K562 (cell line): ENCODE measurements at regions not wholly inside any gene's neighbourhood (a gene's known extent, or its start where the extent isn't known, plus 50 kb on each side); places are given as distances from the start of the nearest gene placed in this dataset.

Experiments used
- CSDE1 ChIP-seq, 2 experiments: fragments of 450-650 bp; IDR thresholded peaks; 2 replicates each; pipeline ENCODE4 v1.6.1; 2016; ENCODE audit warnings: mild to moderate bottlenecking in 1 of 2
- CXXC5 ChIP-seq: fragments of 250-450 bp; sonication (Bioruptor Pico); IDR thresholded peaks from 2 replicates; pipeline ENCODE4 v1.8.0; 2022; ENCODE audit warnings: inconsistent platforms, mild to moderate bottlenecking, moderate library complexity
- DEAF1 ChIP-seq: fragments of 450-650 bp; formaldehyde crosslinking; IDR thresholded peaks from 2 replicates; pipeline ENCODE4 v1.4.0; 2020; ENCODE audit warnings: mild to moderate bottlenecking, moderate library complexity
- E4F1 ChIP-seq: fragments of 250-450 bp; sonication (Bioruptor Pico); IDR thresholded peaks from 2 replicates; pipeline ENCODE4 v1.5.0; 2021; ENCODE audit warnings: mild to moderate bottlenecking, borderline replicate concordance
- EP300 ChIP-seq: IDR thresholded peaks from 2 replicates; pipeline ENCODE4 v1.6.1; 2012; ENCODE audit warnings: low read length, improper control_type of control experiment
- NFE2L1 ChIP-seq: fragments of 450-650 bp; IDR thresholded peaks from 2 replicates; pipeline ENCODE4 v1.6.1; 2016; ENCODE audit warnings: missing genetic modification characterization, low read depth, mild to moderate bottlenecking, missing compliant biosample characterization, moderate library complexity, borderline replicate concordance
- POLR2A ChIP-seq: fragments of 450-650 bp; conservative IDR thresholded peaks from 2 replicates; pipeline ENCODE4 v1.6.1; 2016
- RBBP5 ChIP-seq: fragments of 200-600 bp; sonication (generic); IDR thresholded peaks from 2 replicates; pipeline ENCODE4 v1.6.1; 2012; ENCODE audit warnings: borderline replicate concordance, mild to moderate bottlenecking, low read length, control low read depth, inconsistent platforms; ENCODE audit not compliant: insufficient read depth, poor library complexity, severe bottlenecking
- ZBTB40 ChIP-seq, 2 experiments: fragments of 450-650 bp in 1 of 2; sonication (generic) in 1 of 2; formaldehyde crosslinking in 1 of 2; IDR thresholded peaks; 2 replicates each; pipeline versions ENCODE4 v1.7.1 to v1.9.0; 2016 to 2022; ENCODE audit warnings: inconsistent platforms in 1 of 2, mild to moderate bottlenecking in 1 of 2, missing genetic modification reagents in 1 of 2

GRCh38 chr7:120059641-120060040 lies 213.3 kb upstream of the KCND2 start:
- TF ChIP-seq E4F1 (CRISPR knock-in tag) = no peak
- TF ChIP-seq ZBTB40 (IDR thresholded peaks at IDR 0.05) = no peak
- no peak for TF ChIP-seq ZBTB40 (CRISPR knock-in tag; IDR thresholded peaks at IDR 0.05)
- TF ChIP-seq NFE2L1 = no peak
- TF ChIP-seq CSDE1 (IDR thresholded peaks at IDR 0.05) = no peak
- no peak for TF ChIP-seq RBBP5
- TF ChIP-seq EP300 = no peak
- TF ChIP-seq DEAF1 (CRISPR knock-in tag) = no peak
- TF ChIP-seq POLR2A = no peak
- no peak for TF ChIP-seq CXXC5 (CRISPR knock-in tag)
